ENCODE measurements at regions not wholly inside any gene's neighbourhood (a gene's known extent, or its start where the extent isn't known, plus 50 kb on each side); places are given as distances from the start of the nearest gene placed in this dataset.

- DNase-seq: no peak
Measured at GRCh38 chr14:101380512-101380911, 180.8 kb upstream of the DIO3 start.

- DNase-seq: no peak
Measured at GRCh38 chr14:101380940-101381339, 180.4 kb upstream of the DIO3 start.

GRCh38 chr14:101383737-101384338 lies 177.5 kb upstream of the DIO3 start:
- DNase-seq: no peak

GRCh38 chr14:101394374-101394773 lies 166.9 kb upstream of the DIO3 start:
- no peak for DNase-seq

GRCh38 chr14:101395779-101396178 lies 165.5 kb upstream of the DIO3 start:
- no peak for DNase-seq

- DNase-seq: no peak
Measured at GRCh38 chr14:101397206-101397605, 164.1 kb upstream of the DIO3 start.

GRCh38 chr14:101398011-101398410 lies 163.3 kb upstream of the DIO3 start:
- DNase-seq: no peak

GRCh38 chr14:101399737-101400517 lies 161.4 kb upstream of the DIO3 start:
- DNase-seq: no peak

GRCh38 chr14:101400830-101401229 lies 160.5 kb upstream of the DIO3 start:
- no peak for DNase-seq

GRCh38 chr14:101402936-101403660 lies 158.2 kb upstream of the DIO3 start:
- DNase-seq: no peak

- no peak for DNase-seq
Measured at GRCh38 chr14:101404426-101405170, 156.7 kb upstream of the DIO3 start.

- no peak for DNase-seq
Measured at GRCh38 chr14:101405171-101405883, 156.0 kb upstream of the DIO3 start.

GRCh38 chr14:101406921-101407320 lies 154.4 kb upstream of the DIO3 start:
- DNase-seq: no peak

- DNase-seq: no peak
Measured at GRCh38 chr14:101407328-101407727, 154.0 kb upstream of the DIO3 start.

- no peak for DNase-seq
Measured at GRCh38 chr14:101408077-101408831, 153.0 kb upstream of the DIO3 start.

GRCh38 chr14:101409006-101409543 lies 152.2 kb upstream of the DIO3 start:
- no peak for DNase-seq

- no peak for DNase-seq
Measured at GRCh38 chr14:101410126-101410525, 151.2 kb upstream of the DIO3 start.

GRCh38 chr14:101411151-101411550 lies 150.1 kb upstream of the DIO3 start:
- DNase-seq: no peak

- DNase-seq: no peak
Measured at GRCh38 chr14:101411779-101412178, 149.5 kb upstream of the DIO3 start.

GRCh38 chr14:101412739-101413138 lies 148.6 kb upstream of the DIO3 start:
- DNase-seq: no peak

- no peak for DNase-seq
Measured at GRCh38 chr14:101417434-101417833, 143.9 kb upstream of the DIO3 start.

Data from effector CD8-positive, alpha-beta T cell (primary cell).